ENCODE measurements at regions not wholly inside any gene's neighbourhood (a gene's known extent, or its start where the extent isn't known, plus 50 kb on each side); places are given as distances from the start of the nearest gene placed in this dataset.

- TF ChIP-seq EZH2phosphoT487 (IDR thresholded peaks at IDR 0.05; ENCODE audit: borderline replicate concordance, low read depth, low read length): no peak
- TF ChIP-seq CTCF (conservative IDR thresholded peaks at IDR 0.05; ENCODE audit: low read length): no peak
Measured at GRCh38 chrX:97846718-97847237, 963.1 kb downstream of the RPA4 start.
